ENCODE measurements at regions not wholly inside any gene's neighbourhood (a gene's known extent, or its start where the extent isn't known, plus 50 kb on each side); places are given as distances from the start of the nearest gene placed in this dataset.

GRCh38 chr17:13735861-13736260 lies 134.1 kb upstream of the HS3ST3A1 start:
- H3K27ac ChIP-seq: no peak overlapping the region
- TF ChIP-seq POLR2A (IDR thresholded peaks at IDR 0.05): no peak
- TF ChIP-seq CTCF (IDR thresholded peaks at IDR 0.05): no peak
- H3K36me3 ChIP-seq: no peaks in the 10 kb centered on the region
- no peak overlapping the region for H3K4me3 ChIP-seq (replicated peaks in 1 of 3)
- 78 to 87% methylated on average over 2 of the region's 2 CpGs for WGBS, 2 donors
- no peak for DNase-seq
- H3K4me1 ChIP-seq: no peaks in the 10 kb centered on the region
- H3K9me3 ChIP-seq: no peaks in the 10 kb centered on the region
- no peaks in the 10 kb centered on the region for H3K27me3 ChIP-seq
- intact Hi-C loops (cut with DNase I): no loop called here

GRCh38 chr17:13736916-13737315 lies 135.2 kb upstream of the HS3ST3A1 start:
- Histone ChIP-seq H3K27me3 (no peaks in the 10 kb centered on the region), H3K4me1 (no peaks in the 10 kb centered on the region), H3K4me3 (replicated peaks in 1 of 3) (no peak overlapping the region), H3K36me3 (no peaks in the 10 kb centered on the region), H3K27ac (no peak overlapping the region), H3K9me3 (no peaks in the 10 kb centered on the region)
- TF ChIP-seq POLR2A (IDR thresholded peaks at IDR 0.05) (no peak), CTCF (IDR thresholded peaks at IDR 0.05) (no peak)
- DNase-seq: no peak
- intact Hi-C loops (cut with DNase I): no loop called here

GRCh38 chr17:13740686-13741085 lies 139.0 kb upstream of the HS3ST3A1 start:
- H3K27ac ChIP-seq: no peak overlapping the region
- TF ChIP-seq POLR2A (IDR thresholded peaks at IDR 0.05) (no peak), CTCF (IDR thresholded peaks at IDR 0.05) (no peak)
- WGBS, 2 donors: 76 to 81% methylated on average over 3 of the region's 3 CpGs
- intact Hi-C loops (cut with DNase I): no loop called here
- no peaks in the 10 kb centered on the region for H3K4me1 ChIP-seq
- no peak overlapping the region for H3K4me3 ChIP-seq (replicated peaks in 1 of 3)
- H3K9me3 ChIP-seq: no peaks in the 10 kb centered on the region
- no peaks in the 10 kb centered on the region for H3K36me3 ChIP-seq
- no peaks in the 10 kb centered on the region for H3K27me3 ChIP-seq
- no peak for DNase-seq

GRCh38 chr17:13741744-13742143 lies 140.0 kb upstream of the HS3ST3A1 start:
- Histone ChIP-seq H3K9me3 (no peaks in the 10 kb centered on the region), H3K27ac (no peak overlapping the region), H3K4me3 (replicated peaks in 1 of 3) (no peak overlapping the region), H3K4me1 (no peaks in the 10 kb centered on the region), H3K36me3 (no peaks in the 10 kb centered on the region), H3K27me3 (no peaks in the 10 kb centered on the region)
- intact Hi-C loops (cut with DNase I): no loop called here
- DNase-seq: no peak
- TF ChIP-seq POLR2A (IDR thresholded peaks at IDR 0.05): no peak
- TF ChIP-seq CTCF (IDR thresholded peaks at IDR 0.05): no peak
- 78 to 86% methylated on average over 1 of the region's 1 CpG for WGBS, 2 donors

GRCh38 chr17:13743906-13744305 lies 142.2 kb upstream of the HS3ST3A1 start:
- intact Hi-C loops (cut with DNase I): no loop called here
- WGBS, 2 donors: 89 to 96% methylated on average over 3 of the region's 3 CpGs
- H3K9me3 ChIP-seq: no peaks in the 10 kb centered on the region
- no peaks in the 10 kb centered on the region for H3K36me3 ChIP-seq
- H3K27me3 ChIP-seq: no peaks in the 10 kb centered on the region
- H3K27ac ChIP-seq: no peak overlapping the region
- TF ChIP-seq POLR2A (IDR thresholded peaks at IDR 0.05) (no peak), CTCF (IDR thresholded peaks at IDR 0.05) (no peak)
- no peak overlapping the region for H3K4me3 ChIP-seq (replicated peaks in 1 of 3)
- DNase-seq: no peak
- no peaks in the 10 kb centered on the region for H3K4me1 ChIP-seq

All from thyroid gland (tissue), 4 donors.